ENCODE measurements at regions not wholly inside any gene's neighbourhood (a gene's known extent, or its start where the extent isn't known, plus 50 kb on each side); places are given as distances from the start of the nearest gene placed in this dataset.

GRCh38 chrX:122567911-122568310 lies 616.2 kb upstream of the GRIA3 start:
- H3K9me2 ChIP-seq (replicated peaks; ENCODE audit: insufficient read depth, low read length), result no peaks in the 10 kb centered on the region
- H3K27me3 ChIP-seq (ENCODE audit: low read length), result no peaks in the 10 kb centered on the region
- TF ChIP-seq EZH2phosphoT487 (conservative IDR thresholded peaks at IDR 0.05; ENCODE audit: low read length) (no peak), CTCF (IDR thresholded peaks at IDR 0.05; ENCODE audit: insufficient read depth, low read length, poor library complexity, severe bottlenecking) (no peak)
- H3K4me2 ChIP-seq (ENCODE audit: low read depth, low read length, poor library complexity, severe bottlenecking), result no peak overlapping the region
- no peak overlapping the region for H2AFZ ChIP-seq (ENCODE audit: low read depth, low read length, severe bottlenecking)
- H3K9me3 ChIP-seq (ENCODE audit: insufficient read depth, low read length), result no peaks in the 10 kb centered on the region
- H4K20me1 ChIP-seq (ENCODE audit: low read depth, low read length), result no peaks in the 10 kb centered on the region
- no peaks in the 10 kb centered on the region for H3F3A ChIP-seq (ENCODE audit: insufficient read depth)
- H3K79me2 ChIP-seq (ENCODE audit: insufficient read depth, low read length), result no peaks in the 10 kb centered on the region
- no peak overlapping the region for H3K9ac ChIP-seq (ENCODE audit: low read length)
- no peak overlapping the region for H3K4me3 ChIP-seq (ENCODE audit: insufficient read depth, low read length, poor library complexity, severe bottlenecking)
- no peak overlapping the region for H3K27ac ChIP-seq (ENCODE audit: low read depth, low read length)
- no peaks in the 10 kb centered on the region for H3K36me3 ChIP-seq (ENCODE audit: low read length)

- Histone ChIP-seq H3F3A (ENCODE audit: insufficient read depth) (no peaks in the 10 kb centered on the region), H3K79me2 (ENCODE audit: insufficient read depth, low read length) (no peaks in the 10 kb centered on the region), H3K4me2 (ENCODE audit: low read depth, low read length, poor library complexity, severe bottlenecking) (no peak overlapping the region), H3K27me3 (ENCODE audit: low read length) (no peaks in the 10 kb centered on the region), H3K27ac (ENCODE audit: low read depth, low read length) (no peak overlapping the region), H2AFZ (ENCODE audit: low read depth, low read length, severe bottlenecking) (no peak overlapping the region), H3K9ac (ENCODE audit: low read length) (no peak overlapping the region), H3K9me2 (replicated peaks; ENCODE audit: insufficient read depth, low read length) (no peaks in the 10 kb centered on the region), H3K36me3 (ENCODE audit: low read length) (no peaks in the 10 kb centered on the region), H3K9me3 (ENCODE audit: insufficient read depth, low read length) (no peaks in the 10 kb centered on the region), H3K4me3 (ENCODE audit: insufficient read depth, low read length, poor library complexity, severe bottlenecking) (no peak overlapping the region), H4K20me1 (ENCODE audit: low read depth, low read length) (no peaks in the 10 kb centered on the region)
- TF ChIP-seq EZH2phosphoT487 (conservative IDR thresholded peaks at IDR 0.05; ENCODE audit: low read length) (no peak), CTCF (IDR thresholded peaks at IDR 0.05; ENCODE audit: insufficient read depth, low read length, poor library complexity, severe bottlenecking) (no peak)
Observed at GRCh38 chrX:122572461-122572860, 611.6 kb upstream of the GRIA3 start.

GRCh38 chrX:122579036-122579435 lies 605.0 kb upstream of the GRIA3 start:
- no peak overlapping the region for H2AFZ ChIP-seq (ENCODE audit: low read depth, low read length, severe bottlenecking)
- H3K9ac ChIP-seq (ENCODE audit: low read length), result no peak overlapping the region
- H3K36me3 ChIP-seq (ENCODE audit: low read length), result no peaks in the 10 kb centered on the region
- H3K9me2 ChIP-seq (replicated peaks; ENCODE audit: insufficient read depth, low read length), result no peaks in the 10 kb centered on the region
- H3K4me2 ChIP-seq (ENCODE audit: low read depth, low read length, poor library complexity, severe bottlenecking), result no peak overlapping the region
- H3F3A ChIP-seq (ENCODE audit: insufficient read depth), result no peaks in the 10 kb centered on the region
- no peak overlapping the region for H3K27ac ChIP-seq (ENCODE audit: low read depth, low read length)
- no peaks in the 10 kb centered on the region for H3K27me3 ChIP-seq (ENCODE audit: low read length)
- H3K9me3 ChIP-seq (ENCODE audit: insufficient read depth, low read length), result no peaks in the 10 kb centered on the region
- no peak for TF ChIP-seq CTCF (IDR thresholded peaks at IDR 0.05; ENCODE audit: insufficient read depth, low read length, poor library complexity, severe bottlenecking)
- no peak for TF ChIP-seq EZH2phosphoT487 (conservative IDR thresholded peaks at IDR 0.05; ENCODE audit: low read length)
- no peaks in the 10 kb centered on the region for H3K79me2 ChIP-seq (ENCODE audit: insufficient read depth, low read length)
- H3K4me3 ChIP-seq (ENCODE audit: insufficient read depth, low read length, poor library complexity, severe bottlenecking), result no peak overlapping the region
- H4K20me1 ChIP-seq (ENCODE audit: low read depth, low read length), result no peaks in the 10 kb centered on the region
